ENCODE measurements at regions not wholly inside any gene's neighbourhood (a gene's known extent, or its start where the extent isn't known, plus 50 kb on each side); places are given as distances from the start of the nearest gene placed in this dataset.

- no peaks in the 10 kb centered on the region for H3K27me3 Mint-ChIP-seq (ENCODE audit: low read depth)
- H3K9me3 Mint-ChIP-seq: peaks cover 17% of the 10 kb centered on the region
- H3K4me1 Mint-ChIP-seq: no peaks in the 10 kb centered on the region
- no peak for TF ChIP-seq CTCF (conservative IDR thresholded peaks at IDR 0.05)
- H3K27ac Mint-ChIP-seq (ENCODE audit: unreplicated experiment): no peak overlapping the region
- no peak overlapping the region for H3K4me3 Mint-ChIP-seq
- DNase-seq (ENCODE audit: low read depth, low spot score): no peak
- no peaks in the 10 kb centered on the region for H3K36me3 Mint-ChIP-seq (ENCODE audit: low read depth)
Observed at GRCh38 chr18:78579449-78579848, 400.2 kb upstream of the SALL3 start.

DNA sequence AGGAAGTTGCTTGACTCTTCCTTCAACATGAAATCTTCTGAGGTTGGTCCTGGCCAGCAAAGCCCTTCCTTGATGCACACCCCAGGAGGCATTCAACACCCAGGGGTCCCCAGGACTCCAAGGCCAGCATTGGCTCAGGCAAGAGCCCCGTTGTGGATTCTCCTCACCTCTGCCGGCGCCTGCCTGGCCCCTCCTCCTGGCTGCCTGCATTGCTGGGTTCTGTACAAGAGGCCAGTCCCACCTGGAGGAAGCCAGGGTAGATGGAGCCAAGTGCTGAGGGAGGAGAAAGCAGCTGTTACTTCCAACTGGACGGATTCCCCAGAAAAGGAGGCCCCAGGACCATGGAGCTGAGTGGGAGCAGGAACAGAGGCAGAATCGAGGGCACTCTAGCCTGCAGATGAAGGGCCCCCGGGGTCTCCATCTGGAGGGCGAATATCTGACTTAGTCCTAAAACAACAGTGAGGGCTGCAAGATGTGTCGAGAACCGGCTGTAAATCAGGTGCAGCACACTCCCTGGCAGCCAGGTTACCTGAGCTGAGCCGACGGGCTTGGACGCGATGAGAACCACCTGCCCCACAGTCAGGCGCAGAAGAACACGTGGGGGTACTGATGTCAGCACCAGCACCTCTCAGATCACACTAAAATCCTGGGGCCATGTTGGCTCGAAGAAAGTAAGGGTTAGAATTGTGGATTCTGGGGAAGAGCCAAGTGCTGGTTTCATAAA lies 399.6 kb upstream of the SALL3 start:
- no peaks in the 10 kb centered on the region for H3K4me1 Mint-ChIP-seq
- H3K27me3 Mint-ChIP-seq (ENCODE audit: low read depth): no peaks in the 10 kb centered on the region

DNA sequence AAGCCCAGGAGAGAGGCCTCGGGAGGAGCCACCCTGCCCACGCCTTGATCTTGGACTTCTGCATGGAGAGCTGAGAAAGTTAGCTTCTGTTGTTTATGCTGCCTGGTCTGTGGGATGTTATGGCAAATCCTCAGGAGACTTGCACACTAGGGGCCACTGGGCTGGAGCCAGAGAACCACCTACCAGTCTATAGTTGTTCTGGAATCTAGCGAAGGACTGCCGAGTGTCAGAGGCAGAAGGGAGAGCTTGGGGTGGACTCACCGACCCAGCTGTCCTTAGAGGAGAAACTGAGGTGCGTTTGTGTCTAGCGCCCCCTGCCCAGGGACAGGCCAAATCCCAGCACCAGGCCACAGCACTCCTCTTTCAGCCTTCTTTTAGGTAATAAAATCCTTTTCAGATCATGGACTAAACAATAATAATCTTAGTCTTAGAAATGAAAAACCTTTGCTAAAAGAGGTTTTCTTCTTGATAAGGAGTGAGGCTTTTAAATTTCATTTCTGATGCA lies 398.7 kb upstream of the SALL3 start:
- Mint-ChIP-seq H3K4me3 (no peak overlapping the region), H3K27me3 (ENCODE audit: low read depth) (no peaks in the 10 kb centered on the region), H3K4me1 (no peaks in the 10 kb centered on the region), H3K27ac (ENCODE audit: unreplicated experiment) (no peak overlapping the region), H3K9me3 (peaks cover 15% of the 10 kb centered on the region), H3K36me3 (ENCODE audit: low read depth) (no peaks in the 10 kb centered on the region)
- DNase-seq (ENCODE audit: low read depth, low spot score): no peak
- TF ChIP-seq CTCF (conservative IDR thresholded peaks at IDR 0.05): no peak

More for the DNA sequence above, 399.6 kb upstream of the SALL3 start:
- Mint-ChIP-seq H3K36me3 (ENCODE audit: low read depth) (no peaks in the 10 kb centered on the region), H3K4me3 (no peak overlapping the region), H3K9me3 (peaks cover 15% of the 10 kb centered on the region), H3K27ac (ENCODE audit: unreplicated experiment) (no peak overlapping the region)
- no peak for DNase-seq (ENCODE audit: low read depth, low spot score)
- no peak for TF ChIP-seq CTCF (conservative IDR thresholded peaks at IDR 0.05)

- H3K4me1 Mint-ChIP-seq: peaks cover 3% of the 10 kb centered on the region
- no peaks in the 10 kb centered on the region for H3K36me3 Mint-ChIP-seq (ENCODE audit: low read depth)
- no peaks in the 10 kb centered on the region for H3K27me3 Mint-ChIP-seq (ENCODE audit: low read depth)
- no peak for DNase-seq (ENCODE audit: low read depth, low spot score)
- no peak overlapping the region for H3K4me3 Mint-ChIP-seq
- H3K9me3 Mint-ChIP-seq: peaks cover 15% of the 10 kb centered on the region
- no peak overlapping the region for H3K27ac Mint-ChIP-seq (ENCODE audit: unreplicated experiment)
- no peak for TF ChIP-seq CTCF (conservative IDR thresholded peaks at IDR 0.05)
Observed at GRCh38 chr18:78582181-78582709, 397.4 kb upstream of the SALL3 start.

DNA sequence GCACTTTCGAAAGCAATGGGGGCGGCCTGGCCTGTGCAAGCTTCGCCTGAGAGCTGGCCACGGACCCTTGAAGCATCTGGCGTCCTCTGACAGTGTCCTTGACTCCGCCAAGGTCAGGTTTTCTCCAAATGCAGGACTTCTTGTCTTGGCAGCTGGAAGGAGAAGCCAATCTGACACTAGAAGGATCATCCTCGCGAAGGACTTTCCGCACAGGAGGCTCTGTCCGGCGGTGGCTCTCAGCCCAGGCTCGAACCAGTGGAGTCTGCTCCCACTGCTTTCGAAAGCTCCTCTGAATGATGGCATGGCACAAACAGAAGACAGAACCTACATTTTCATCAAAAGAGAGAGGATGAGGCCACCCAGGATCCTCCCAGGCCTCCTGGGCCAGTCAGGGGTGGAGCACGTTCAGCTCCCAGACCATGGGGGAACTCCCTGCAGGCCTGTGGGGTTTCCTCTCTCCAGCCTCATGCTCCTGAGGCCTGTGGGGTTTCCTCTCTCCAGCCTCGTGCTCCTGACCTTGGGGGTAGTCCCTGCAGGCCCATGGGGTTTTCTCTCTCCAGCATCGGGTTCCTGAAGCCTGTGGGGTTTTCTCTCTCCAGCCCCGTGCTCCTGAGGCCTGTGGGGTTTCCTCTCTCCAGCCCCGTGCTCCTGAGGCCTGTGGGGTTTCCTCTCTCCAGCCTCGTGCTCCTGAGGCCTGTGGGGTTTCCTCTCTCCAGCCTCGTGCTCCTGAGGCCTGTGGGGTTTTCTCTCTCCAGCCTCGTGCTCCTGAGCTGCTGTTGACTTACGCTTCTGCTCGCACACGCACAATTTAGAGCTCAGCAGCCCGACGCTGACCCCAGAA lies 396.5 kb upstream of the SALL3 start:
- Mint-ChIP-seq H3K4me3 (no peak overlapping the region), H3K36me3 (ENCODE audit: low read depth) (no peaks in the 10 kb centered on the region), H3K9me3 (peaks cover 10% of the 10 kb centered on the region), H3K27ac (ENCODE audit: unreplicated experiment) (peak overlapping the region; percentile 75), H3K27me3 (ENCODE audit: low read depth) (no peaks in the 10 kb centered on the region), H3K4me1 (peaks cover 7% of the 10 kb centered on the region)
- TF ChIP-seq CTCF (conservative IDR thresholded peaks at IDR 0.05): no peak
- no peak for DNase-seq (ENCODE audit: low read depth, low spot score)

Measured in neural crest cell (in vitro differentiated cells).